ENCODE measurements at regions not wholly inside any gene's neighbourhood (a gene's known extent, or its start where the extent isn't known, plus 50 kb on each side); places are given as distances from the start of the nearest gene placed in this dataset.

DNA sequence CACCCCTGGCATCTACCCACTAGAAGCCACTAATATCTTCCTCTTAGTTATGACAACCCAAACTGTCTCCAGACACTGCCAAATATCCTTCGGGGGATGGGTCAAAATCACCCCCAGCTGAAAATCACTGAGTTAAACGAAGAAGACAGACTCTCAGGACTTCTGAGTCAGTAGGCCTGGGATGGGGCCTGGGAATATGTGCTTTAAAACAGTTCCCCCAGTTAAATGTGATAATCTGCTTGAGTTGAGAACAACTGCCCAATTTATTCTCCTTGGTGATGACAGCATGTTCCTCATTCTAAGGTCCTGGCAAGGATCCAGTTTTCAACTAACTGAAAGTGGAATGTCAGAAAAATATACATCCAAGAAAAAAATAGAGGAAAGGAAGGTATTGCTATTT, 52.4 kb downstream of the CBLL2 start:
- no peak for DNase-seq (ENCODE audit: low read depth in 2 of 2, low spot score in 1 of 2)

DNA sequence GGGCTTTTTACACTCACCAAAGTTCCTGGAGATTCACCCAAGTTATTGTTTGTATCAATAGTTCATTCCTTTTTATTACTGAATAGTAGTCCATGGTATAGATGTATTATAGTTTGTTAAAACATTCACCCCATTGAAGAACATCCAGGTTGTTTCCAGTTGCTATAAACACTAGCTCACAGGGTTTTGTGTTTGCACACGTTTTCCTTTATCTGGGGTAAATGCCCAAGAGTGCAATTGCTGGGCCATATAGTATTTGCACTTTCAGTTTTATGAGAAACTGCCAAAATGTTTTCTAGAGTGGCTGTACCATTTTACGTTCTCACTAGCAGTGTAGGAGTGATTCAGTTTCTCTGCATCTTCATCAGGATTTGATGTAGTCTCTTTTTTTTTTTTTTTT, 57.1 kb downstream of the CBLL2 start:
- no peak for DNase-seq (ENCODE audit: low read depth in 2 of 2, low spot score in 1 of 2)

DNA sequence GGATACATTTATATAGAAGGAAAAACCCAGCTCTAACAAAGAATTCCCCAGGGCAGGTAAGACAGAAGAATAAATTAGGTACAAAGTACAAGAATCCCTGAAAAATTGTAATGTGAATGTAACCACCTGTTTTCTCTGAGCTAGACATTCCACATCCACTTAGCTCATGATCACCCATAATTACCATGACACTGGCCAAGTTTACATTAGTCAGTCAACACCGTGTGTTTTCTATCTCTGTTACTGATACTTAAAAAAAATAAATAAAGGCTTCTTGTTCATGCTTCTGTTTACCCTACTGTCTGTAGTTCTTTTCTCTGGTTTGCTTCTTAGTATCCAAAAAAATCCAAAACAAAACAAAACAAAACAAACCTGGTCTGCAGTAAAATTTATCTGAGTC, 66.0 kb downstream of the CBLL2 start:
- DNase-seq (ENCODE audit: low read depth in 2 of 2, low spot score in 1 of 2), result no peak

DNA sequence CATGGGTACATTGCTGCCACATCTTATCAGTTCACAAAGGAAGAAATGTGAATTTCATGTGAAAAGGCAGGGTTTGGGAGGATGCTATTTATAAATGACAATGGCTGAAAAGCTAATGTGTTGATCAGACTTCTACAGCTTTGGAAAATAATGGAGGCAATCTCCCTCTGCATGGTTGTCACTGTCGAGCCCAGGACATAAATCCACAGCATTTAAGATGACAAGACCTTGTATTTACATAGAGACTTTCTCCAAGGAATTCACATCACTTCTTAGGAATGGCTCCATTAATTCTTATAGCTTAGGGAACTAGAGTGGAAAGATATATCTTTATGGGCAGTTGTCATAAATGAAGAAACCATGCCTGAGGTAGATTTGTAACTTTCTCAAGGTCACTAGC, 66.7 kb downstream of the CBLL2 start:
- DNase-seq (ENCODE audit: low read depth in 2 of 2, low spot score in 1 of 2), result no peak

DNA sequence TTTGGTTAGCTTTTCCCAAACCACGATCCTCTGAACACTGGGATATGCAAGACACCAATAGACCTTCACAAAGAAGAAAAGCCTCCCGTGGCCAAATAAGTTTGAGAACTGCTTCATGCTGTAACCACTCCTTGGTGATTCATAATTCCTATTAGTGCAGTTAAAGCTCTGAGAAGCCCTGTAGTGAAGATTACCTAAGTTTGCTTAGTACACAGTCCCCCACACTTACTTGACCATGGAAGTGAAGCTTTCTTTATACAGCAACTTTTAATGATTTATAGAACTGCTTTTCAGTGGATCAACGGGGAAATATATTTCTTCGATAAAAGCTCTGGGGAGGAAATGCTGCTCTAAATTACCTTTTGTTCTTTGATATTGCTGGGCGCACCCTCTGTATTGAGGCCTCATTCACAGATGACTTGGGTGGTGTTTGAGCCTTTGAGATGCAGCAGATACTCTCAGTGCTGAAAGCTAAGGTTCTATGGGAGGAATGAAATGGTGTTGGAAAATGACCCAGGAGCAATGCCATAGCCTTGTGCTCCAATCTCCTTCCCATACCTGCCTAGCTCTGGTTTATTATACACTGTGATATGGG, 67.4 kb downstream of the CBLL2 start:
- DNase-seq (ENCODE audit: low read depth in 2 of 2, low spot score in 1 of 2), result no peak

DNA sequence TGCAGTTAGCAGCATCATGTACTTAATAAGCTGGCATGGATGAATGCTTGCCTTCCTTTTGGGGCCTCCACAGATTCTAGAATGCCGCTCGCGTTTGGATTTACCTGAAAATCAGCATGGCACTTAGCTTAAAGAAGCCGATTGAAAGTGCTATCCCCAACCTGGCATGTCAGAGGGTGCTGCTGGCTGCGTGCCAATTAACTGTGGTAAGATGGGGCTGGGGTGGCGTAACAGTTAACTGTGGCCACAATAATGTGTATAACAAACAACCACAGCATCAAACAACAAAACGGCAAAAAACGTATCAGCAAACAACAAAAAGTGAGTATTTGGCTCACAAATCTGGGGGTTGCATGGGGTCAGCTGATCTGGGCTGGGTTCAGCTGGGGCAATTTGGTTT, 70.5 kb downstream of the CBLL2 start:
- DNase-seq (ENCODE audit: low read depth in 2 of 2, low spot score in 1 of 2), result no peak

DNA sequence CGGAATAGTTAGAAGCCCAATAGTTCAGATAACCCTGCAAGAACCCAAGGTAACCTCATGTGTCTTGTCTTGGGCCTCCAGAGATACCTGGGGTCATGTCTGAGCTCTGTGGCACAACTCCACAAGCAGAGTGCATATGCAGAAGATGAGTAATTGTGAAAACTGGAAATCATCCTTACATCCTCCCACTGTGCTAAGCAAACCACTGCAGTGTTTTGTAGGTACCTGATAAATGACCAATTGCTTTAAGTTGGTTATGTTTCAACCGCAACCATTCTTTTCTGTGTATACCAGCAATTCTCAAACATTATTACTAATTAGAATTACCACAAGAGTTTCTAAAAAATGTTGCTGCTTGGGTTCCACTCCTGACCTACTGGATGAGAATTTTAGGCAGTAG, 73.2 kb downstream of the CBLL2 start:
- DNase-seq (ENCODE audit: low read depth in 2 of 2, low spot score in 1 of 2), result no peak

DNA sequence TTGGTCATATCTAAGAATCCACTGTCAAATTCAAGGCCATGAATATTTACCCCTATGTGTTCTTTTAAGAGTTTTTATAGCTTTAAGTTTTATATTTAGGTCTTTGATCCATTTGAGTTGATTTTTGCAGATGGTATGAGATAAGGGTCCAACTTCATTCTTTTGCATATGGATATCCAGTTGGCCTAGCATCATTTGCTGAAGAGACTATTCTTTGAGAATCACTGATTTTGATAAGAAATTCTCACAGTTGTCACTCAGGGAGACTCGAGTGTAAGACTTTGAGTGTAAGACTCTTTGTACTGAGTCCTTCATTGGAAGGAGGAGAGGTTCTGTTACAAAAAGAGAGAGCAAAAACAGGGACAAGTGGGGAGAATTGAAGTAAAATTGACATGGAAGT, 74.8 kb downstream of the CBLL2 start:
- DNase-seq (ENCODE audit: low read depth in 2 of 2, low spot score in 1 of 2), result no peak

DNA sequence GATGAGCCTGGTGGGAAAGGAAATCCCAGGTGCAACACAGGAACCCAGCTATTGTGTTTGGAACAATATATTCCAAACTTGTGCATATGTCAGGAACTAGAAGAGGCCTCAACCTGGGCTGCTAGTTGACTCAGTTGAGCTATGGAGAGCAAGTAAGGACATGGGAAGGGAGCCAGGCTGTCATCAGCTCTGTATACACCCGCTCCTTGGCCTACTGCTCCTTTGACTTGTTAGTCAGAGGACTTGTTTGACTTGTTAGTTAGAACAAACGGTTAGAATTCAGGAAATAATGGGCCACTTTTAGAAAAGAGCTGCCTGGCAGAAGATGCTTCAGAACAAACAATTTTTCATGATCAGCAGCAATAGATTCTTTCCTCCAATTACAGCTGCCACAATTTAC, 76.4 kb downstream of the CBLL2 start:
- no peak for DNase-seq (ENCODE audit: low read depth in 2 of 2, low spot score in 1 of 2)

DNA sequence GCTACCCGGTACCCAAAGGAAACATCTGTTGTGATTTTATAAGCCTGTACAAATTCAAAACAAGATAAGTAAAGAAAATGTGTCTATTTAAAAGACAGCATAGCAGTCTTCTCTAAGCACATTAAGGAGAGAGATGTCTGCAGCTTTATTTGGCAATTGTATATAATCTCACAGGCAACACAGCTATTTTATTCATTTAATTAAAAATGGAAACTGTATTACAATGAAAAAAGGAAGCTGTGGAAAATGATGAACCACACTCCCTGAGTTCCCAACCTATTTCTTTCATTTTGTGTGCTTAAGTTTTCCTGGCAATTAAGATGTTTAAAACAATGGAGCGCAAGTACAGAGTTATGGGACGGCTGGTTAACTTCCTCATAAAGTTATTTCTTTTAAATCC, 78.4 kb downstream of the CBLL2 start:
- DNase-seq (ENCODE audit: low read depth in 2 of 2, low spot score in 1 of 2), result no peak

DNA sequence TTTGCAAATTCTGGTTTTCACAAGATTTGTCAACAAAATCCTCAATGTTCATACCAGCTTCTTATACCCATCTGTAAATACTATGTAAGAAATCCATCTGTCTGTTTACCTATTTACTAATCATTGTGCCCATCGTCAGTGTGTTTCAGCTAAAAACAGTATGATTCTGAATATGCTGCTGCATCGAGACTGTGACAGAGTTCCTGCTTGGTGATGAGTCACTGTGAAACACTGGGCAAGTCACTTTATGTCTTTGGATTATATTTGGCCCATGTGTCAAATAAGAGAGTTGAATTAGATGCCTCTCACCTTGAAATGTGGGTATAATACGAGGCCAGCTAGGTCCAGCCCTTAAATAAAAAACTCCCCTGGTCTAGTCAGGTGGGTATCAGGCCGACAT, 79.3 kb downstream of the CBLL2 start:
- no peak for DNase-seq (ENCODE audit: low read depth in 2 of 2, low spot score in 1 of 2)

DNA sequence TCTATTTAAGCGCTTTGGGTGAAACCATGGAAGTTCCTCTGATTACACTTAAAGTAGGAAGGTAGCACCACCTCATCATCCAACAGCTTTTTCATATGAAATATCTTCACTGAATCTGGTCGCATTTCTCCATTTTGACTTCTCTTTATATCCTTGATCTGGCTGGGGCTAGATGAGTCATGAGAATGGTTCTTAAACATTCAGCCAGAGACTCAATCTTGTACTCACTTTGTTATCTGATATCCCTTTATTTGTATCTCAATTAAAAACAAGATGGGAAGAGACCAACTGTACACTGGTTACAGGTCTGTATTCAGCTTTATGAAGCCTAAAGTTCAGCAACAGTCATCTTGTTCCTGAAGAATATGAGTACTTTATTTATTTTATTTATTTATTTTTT, 84.9 kb downstream of the CBLL2 start:
- DNase-seq (ENCODE audit: low read depth in 2 of 2, low spot score in 1 of 2), result no peak

DNA sequence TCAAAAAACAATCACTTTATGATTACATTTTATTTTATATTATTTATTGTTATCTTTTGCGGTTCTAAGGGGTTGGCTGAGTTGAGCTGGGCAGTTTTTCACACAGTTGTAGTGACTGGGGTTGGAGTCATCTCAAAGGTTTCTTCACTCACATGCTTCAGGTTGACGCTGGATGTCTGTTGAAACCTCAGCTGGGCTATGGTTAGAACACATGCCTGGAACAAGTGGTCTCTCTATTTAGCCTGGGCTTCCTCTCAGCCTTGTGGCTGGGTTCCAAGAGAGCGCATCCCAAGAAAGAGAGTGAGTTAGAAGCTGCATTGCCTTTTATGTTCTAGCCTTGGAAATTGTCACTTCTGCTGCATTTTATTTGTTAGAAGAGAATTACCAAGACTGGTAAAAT, 87.4 kb downstream of the CBLL2 start:
- no peak for DNase-seq (ENCODE audit: low read depth in 2 of 2, low spot score in 1 of 2)

DNA sequence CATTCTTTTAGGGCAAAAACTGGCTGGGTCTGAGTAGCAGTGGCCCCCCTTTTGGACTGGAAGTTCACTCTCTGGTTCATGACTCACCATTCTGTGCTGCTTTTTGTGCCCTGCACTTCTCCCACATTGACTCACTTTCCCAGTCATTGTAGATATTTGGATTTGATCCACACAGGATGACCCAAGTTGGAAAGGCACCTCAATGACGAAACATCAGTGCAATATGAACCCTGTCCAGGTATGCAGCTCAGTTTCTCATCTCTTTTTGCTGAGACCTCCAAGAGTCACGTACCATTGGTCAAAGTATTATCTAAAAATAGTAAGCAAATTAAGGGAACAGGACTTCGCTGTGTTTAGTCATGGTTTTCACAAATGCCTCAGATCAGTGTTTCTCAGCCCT, 92.7 kb downstream of the CBLL2 start:
- no peak for DNase-seq (ENCODE audit: low read depth in 2 of 2, low spot score in 1 of 2)

DNA sequence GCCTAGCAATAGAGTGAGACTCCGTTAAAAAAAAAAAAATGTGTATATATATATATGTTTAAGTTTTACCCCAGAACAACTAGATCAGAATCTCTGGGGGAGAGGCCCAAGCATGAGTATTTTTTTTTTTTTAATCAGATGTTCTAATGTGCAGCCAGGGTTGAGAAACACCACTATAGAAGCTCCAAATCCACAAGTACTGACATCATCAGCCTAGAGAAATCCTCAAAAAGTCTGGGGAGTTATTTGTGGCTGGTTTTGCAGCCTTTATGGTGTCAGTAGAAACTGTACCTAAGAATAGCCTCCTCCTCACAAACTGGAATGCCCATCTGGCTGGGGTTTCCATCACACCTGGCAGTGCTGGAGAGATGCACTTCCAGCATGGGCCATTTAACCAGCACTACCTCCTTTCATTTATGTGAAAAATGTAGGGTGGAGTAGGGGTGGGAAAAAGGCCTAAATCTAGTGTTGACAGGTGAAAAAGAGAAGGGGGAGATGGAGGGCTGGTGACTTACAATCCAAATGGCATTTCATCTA, 93.5 kb downstream of the CBLL2 start:
- DNase-seq (ENCODE audit: low read depth in 2 of 2, low spot score in 1 of 2), result no peak

DNA sequence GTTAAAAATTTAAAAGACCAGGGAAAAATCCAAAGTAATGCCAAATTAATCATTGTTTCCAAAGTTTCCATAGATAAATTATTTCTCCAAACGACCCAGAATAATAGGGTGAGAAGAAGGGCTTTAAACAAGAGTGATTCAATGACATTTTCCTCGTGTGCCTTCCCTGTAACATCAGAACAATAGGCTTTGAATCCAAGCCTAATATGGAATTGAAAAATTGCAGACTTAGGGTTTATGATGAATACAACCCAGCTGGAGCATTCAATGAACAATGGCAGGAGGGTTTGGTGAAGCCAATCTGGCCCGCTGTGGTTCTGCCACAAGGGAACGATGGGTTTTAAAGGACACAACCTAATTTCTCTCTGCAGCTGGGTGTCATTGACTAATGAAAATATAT, 94.2 kb downstream of the CBLL2 start:
- DNase-seq (ENCODE audit: low read depth in 2 of 2, low spot score in 1 of 2), result no peak

DNA sequence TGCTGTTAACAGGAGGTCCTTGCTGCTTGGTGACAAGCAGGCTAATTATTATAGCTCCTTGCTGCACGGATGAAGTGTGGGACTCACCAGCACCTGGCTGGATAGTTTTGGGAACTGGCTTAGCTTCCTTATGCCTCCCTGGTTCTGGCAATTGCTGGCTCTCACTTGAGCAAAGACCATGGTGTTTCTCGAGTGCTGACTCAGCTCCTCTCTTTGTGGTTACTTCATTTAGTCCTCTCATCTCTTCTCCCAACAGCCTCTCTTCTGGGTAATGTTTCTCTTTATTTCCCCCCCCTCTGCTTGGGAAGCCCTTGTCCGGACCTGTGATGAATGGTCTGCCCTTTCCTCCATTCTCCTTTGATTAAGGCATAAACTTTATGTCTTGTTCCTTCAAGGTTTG, 100.4 kb downstream of the CBLL2 start:
- no peak for DNase-seq (ENCODE audit: low read depth in 2 of 2, low spot score in 1 of 2)

DNA sequence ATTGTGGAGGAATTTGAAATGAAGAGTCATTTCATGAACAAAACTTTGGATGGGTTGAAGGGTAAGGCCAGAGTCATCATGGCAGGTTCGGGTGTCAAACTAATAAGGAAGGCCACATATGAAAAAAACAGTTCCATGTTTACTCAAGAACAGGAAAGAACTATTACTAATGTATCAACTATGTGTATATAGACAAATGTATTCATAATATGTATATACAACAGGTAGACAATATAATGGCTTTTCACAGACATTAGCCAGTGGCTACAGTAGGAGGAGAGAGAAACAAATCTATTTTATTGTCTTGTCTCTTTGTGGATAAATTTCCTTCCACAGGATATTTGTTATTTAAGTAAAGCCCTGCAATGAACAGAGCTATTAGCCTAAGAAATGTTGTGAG, 101.1 kb downstream of the CBLL2 start:
- DNase-seq (ENCODE audit: low read depth in 2 of 2, low spot score in 1 of 2), result no peak

DNA sequence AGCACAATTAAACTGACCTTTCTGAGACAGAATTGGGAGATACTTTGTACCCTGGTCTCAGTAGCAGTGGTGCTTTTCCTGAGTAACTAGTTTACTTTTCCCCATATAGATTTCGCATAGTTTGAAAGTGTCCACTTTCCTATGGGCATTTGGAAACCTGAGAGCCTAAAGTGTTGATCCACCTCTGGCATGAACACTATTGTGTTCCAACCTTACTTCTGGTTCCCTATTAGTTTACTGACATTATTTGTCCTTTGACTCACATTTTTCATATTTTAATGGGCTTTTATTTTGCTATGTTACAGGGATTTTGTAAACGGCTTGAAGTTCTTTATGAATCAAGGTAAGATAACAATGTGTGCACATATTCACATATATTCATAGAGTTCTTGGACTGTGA, 103.7 kb downstream of the CBLL2 start:
- DNase-seq (ENCODE audit: low read depth in 2 of 2, low spot score in 1 of 2), result no peak

DNA sequence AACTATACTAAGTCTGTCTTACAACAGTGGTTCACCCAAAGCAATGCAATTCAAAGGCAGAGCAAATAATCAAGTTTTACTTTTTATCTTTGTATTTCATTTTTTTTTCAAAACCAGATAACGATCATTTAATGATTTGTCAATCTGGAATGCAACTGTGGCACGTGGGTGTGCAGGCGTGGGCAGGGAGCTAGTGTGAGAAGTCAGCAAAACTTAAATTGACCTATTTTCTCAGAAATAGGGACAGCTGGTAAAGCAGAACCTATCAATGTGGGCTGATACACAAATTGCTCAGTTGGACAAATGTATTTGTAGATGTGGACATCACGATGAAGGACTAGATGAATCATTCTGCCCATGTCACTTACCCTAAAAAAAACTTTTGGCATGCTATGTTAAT, 105.6 kb downstream of the CBLL2 start:
- DNase-seq (ENCODE audit: low read depth in 2 of 2, low spot score in 1 of 2), result no peak

DNA sequence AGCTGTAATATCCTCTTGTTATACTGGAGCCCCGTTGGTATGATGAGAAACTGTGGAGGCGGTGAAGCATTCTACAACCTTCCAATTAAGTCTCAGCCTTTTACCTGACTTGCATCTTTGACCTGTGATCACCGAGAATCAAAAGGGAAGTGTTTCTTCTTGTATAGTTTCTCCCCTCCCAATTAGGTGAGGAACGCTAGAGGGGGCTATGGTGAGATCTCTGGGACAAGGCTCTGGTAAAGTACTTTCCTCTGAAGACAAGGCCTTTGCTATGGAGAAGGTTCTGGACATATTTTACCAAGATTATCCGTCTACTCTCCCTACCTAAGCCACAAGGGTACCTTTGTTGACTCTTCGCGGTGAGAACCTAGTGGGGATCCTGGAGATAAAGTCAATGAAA, 111.3 kb downstream of the CBLL2 start:
- no peak for DNase-seq (ENCODE audit: low read depth in 2 of 2, low spot score in 1 of 2)

DNA sequence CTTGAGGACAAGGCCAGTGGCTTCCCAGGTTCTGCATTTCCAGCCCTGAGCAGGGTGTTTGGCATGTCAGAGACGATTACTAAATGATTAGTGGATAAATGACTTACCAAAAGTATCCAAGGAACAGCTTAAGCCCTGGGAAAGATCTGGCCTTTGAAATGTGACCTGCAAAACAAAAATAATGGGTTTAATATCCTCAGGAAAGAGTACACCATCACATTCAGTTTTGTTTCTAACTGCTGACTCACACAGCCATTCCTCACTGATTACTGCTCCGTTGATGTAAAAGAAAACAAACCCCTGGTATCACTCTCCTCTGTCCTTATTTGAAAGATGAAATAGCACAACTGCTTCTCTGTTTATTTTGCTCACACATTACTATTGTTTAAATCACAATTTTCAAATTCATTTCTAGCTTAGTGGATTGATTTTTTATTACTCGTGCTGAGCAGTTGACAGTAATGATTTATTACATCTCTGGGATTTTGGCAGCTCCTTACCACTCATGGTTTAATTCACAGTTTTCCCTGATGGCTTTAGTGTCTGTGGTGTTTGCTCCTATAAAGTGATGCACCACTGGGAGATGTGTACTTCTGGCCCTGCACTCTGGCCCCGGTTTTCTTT, 117.0 kb downstream of the CBLL2 start:
- DNase-seq (ENCODE audit: low read depth in 2 of 2, low spot score in 1 of 2), result no peak
